ENCODE measurements at regions not wholly inside any gene's neighbourhood (a gene's known extent, or its start where the extent isn't known, plus 50 kb on each side); places are given as distances from the start of the nearest gene placed in this dataset.

GRCh38 chr9:78595200-78595945 is 298.4 kb downstream of the PSAT1 start:
- ATAC-seq, result no peak

GRCh38 chr9:78596346-78596745 is 299.4 kb downstream of the PSAT1 start:
- Histone ChIP-seq H3K36me3 (no peaks in the 10 kb centered on the region), H3K4me1 (no peaks in the 10 kb centered on the region), H3K27me3 (no peaks in the 10 kb centered on the region), H3K9me3 (no peaks in the 10 kb centered on the region), H3K4me3 (no peak overlapping the region), H3K27ac (no peak overlapping the region)
- intact Hi-C loops (cut with DNase I; ENCODE audit: low total_unique reads), result no loop called here
- no peak for ATAC-seq
- in situ Hi-C loops (cut with MboI; ENCODE audit: low sequenced_read_pairs in 4 of 4), result no loop called here
- TF ChIP-seq POLR2A (IDR thresholded peaks at IDR 0.05) (no peak), CTCF (IDR thresholded peaks at IDR 0.05 in 4 of 5, conservative IDR thresholded peaks at IDR 0.05 in 1 of 5) (no peak)
- no peak for DNase-seq

More at GRCh38 chr9:78595200-78595945, 298.4 kb downstream of the PSAT1 start:
- no peak for DNase-seq
- Histone ChIP-seq H3K9me3 (no peaks in the 10 kb centered on the region), H3K27ac (no peak overlapping the region), H3K36me3 (no peaks in the 10 kb centered on the region), H3K4me1 (no peaks in the 10 kb centered on the region), H3K4me3 (no peak overlapping the region), H3K27me3 (no peaks in the 10 kb centered on the region)
- intact Hi-C loops (cut with DNase I; ENCODE audit: low total_unique reads), result no loop called here
- TF ChIP-seq CTCF (IDR thresholded peaks at IDR 0.05 in 4 of 5, conservative IDR thresholded peaks at IDR 0.05 in 1 of 5) (no peak), POLR2A (IDR thresholded peaks at IDR 0.05) (no peak)
- in situ Hi-C loops (cut with MboI; ENCODE audit: low sequenced_read_pairs in 4 of 4), result no loop called here

GRCh38 chr9:78598120-78598519 is 301.2 kb downstream of the PSAT1 start:
- Histone ChIP-seq H3K27ac (no peak overlapping the region), H3K4me1 (no peaks in the 10 kb centered on the region), H3K27me3 (no peaks in the 10 kb centered on the region), H3K4me3 (no peak overlapping the region), H3K36me3 (no peaks in the 10 kb centered on the region), H3K9me3 (no peaks in the 10 kb centered on the region)
- no peak for DNase-seq
- in situ Hi-C loops (cut with MboI; ENCODE audit: low sequenced_read_pairs in 4 of 4) (no loop called here), intact Hi-C loops (cut with DNase I; ENCODE audit: low total_unique reads) (no loop called here)
- ATAC-seq, result no peak
- TF ChIP-seq POLR2A (IDR thresholded peaks at IDR 0.05) (no peak), CTCF (IDR thresholded peaks at IDR 0.05 in 4 of 5, conservative IDR thresholded peaks at IDR 0.05 in 1 of 5) (no peak)

GRCh38 chr9:78599926-78600325 is 303.0 kb downstream of the PSAT1 start:
- ATAC-seq, result no peak
- no peak for DNase-seq
- TF ChIP-seq POLR2A (IDR thresholded peaks at IDR 0.05), result no peak
- no peak for TF ChIP-seq CTCF (IDR thresholded peaks at IDR 0.05 in 4 of 5, conservative IDR thresholded peaks at IDR 0.05 in 1 of 5)
- Histone ChIP-seq H3K27me3 (no peaks in the 10 kb centered on the region), H3K36me3 (no peaks in the 10 kb centered on the region), H3K9me3 (no peaks in the 10 kb centered on the region), H3K27ac (no peak overlapping the region), H3K4me3 (no peak overlapping the region), H3K4me1 (no peaks in the 10 kb centered on the region)
- intact Hi-C loops (cut with DNase I; ENCODE audit: low total_unique reads), result no loop called here
- in situ Hi-C loops (cut with MboI; ENCODE audit: low sequenced_read_pairs in 4 of 4), result no loop called here

All from gastrocnemius medialis (tissue), 4 donors.